WERI-Rb-1 (cell line): ENCODE measurements at regions not wholly inside any gene's neighbourhood (a gene's known extent, or its start where the extent isn't known, plus 50 kb on each side); places are given as distances from the start of the nearest gene placed in this dataset.

Experiments
- DNase-seq: peaks from one replicate; pipeline ENCODE4 v3.0.0-alpha.2; 2020
- H3K27ac ChIP-seq: fragments of 250-450 bp; sonication (Bioruptor Pico); 2 replicates; pipeline ENCODE4 v1.5.1; 2020; ENCODE audit warnings: mild to moderate bottlenecking, moderate library complexity
- H3K27me3 ChIP-seq: fragments of 250-450 bp; sonication (Bioruptor Pico); 2 replicates; pipeline ENCODE4 v1.5.1; 2021; ENCODE audit warnings: mild to moderate bottlenecking, low read depth, moderate library complexity; ENCODE audit not compliant: insufficient read depth, severe bottlenecking
- H3K36me3 ChIP-seq: fragments of 250-450 bp; sonication (Bioruptor Pico); 2 replicates; pipeline ENCODE4 v1.5.1; 2020; ENCODE audit warnings: mild to moderate bottlenecking, moderate library complexity
- H3K4me3 ChIP-seq: 2 replicates; pipeline ENCODE4 v1.5.1; 2011; ENCODE audit warnings: low read depth, mild to moderate bottlenecking, control low read depth, low read length
- H3K9me3 ChIP-seq: fragments of 250-450 bp; sonication (Bioruptor Pico); 2 replicates; pipeline ENCODE4 v1.5.1; 2021; ENCODE audit warnings: mild to moderate bottlenecking, moderate library complexity; ENCODE audit not compliant: severe bottlenecking
- TF ChIP-seq, protein P1 (sequence below): IDR thresholded peaks from 2 replicates; pipeline ENCODE4 v1.5.1; 2011; ENCODE audit warnings: low read depth, mild to moderate bottlenecking, control low read depth, inconsistent platforms, low read length

- TF ChIP-seq, protein P1, sequence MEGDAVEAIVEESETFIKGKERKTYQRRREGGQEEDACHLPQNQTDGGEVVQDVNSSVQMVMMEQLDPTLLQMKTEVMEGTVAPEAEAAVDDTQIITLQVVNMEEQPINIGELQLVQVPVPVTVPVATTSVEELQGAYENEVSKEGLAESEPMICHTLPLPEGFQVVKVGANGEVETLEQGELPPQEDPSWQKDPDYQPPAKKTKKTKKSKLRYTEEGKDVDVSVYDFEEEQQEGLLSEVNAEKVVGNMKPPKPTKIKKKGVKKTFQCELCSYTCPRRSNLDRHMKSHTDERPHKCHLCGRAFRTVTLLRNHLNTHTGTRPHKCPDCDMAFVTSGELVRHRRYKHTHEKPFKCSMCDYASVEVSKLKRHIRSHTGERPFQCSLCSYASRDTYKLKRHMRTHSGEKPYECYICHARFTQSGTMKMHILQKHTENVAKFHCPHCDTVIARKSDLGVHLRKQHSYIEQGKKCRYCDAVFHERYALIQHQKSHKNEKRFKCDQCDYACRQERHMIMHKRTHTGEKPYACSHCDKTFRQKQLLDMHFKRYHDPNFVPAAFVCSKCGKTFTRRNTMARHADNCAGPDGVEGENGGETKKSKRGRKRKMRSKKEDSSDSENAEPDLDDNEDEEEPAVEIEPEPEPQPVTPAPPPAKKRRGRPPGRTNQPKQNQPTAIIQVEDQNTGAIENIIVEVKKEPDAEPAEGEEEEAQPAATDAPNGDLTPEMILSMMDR = no peak
- DNase-seq = no peak
- Histone ChIP-seq H3K4me3 (no peak overlapping the region), H3K36me3 (no peaks in the 10 kb centered on the region), H3K27ac (no peak overlapping the region), H3K27me3 (no peaks in the 10 kb centered on the region), H3K9me3 (no peaks in the 10 kb centered on the region)
Observed at GRCh38 chr6:47372318-47372717, 62.6 kb upstream of the TNFRSF21 start.

DNA sequence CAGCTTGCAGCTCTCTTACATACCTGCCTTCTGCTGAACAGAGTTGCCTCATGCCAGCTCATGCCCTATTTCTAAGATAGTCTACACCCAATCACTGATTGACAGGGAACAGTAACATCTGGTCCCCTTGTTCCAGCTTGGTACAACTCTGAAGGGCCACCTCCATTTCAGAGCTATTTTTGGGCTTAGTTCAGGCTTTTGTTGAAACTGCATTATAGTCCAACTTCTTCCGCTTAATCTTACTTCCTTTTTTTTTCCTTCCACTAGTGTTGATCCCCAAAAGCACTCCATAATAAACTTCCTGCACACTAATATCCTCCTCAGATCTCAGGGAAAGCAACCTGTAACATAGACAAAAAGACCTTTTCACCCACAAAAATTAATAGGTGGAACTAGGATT, 65.7 kb upstream of the TNFRSF21 start:
- TF ChIP-seq, protein P1 = no peak
- no peak overlapping the region for H3K27ac ChIP-seq
- H3K36me3 ChIP-seq = no peaks in the 10 kb centered on the region
- no peak overlapping the region for H3K4me3 ChIP-seq
- H3K27me3 ChIP-seq = no peaks in the 10 kb centered on the region
- DNase-seq = no peak
- H3K9me3 ChIP-seq = no peaks in the 10 kb centered on the region

- no peaks in the 10 kb centered on the region for H3K36me3 ChIP-seq
- peak overlapping the region; percentile 80 for H3K27ac ChIP-seq
- peak overlapping the region; percentile 47 for H3K4me3 ChIP-seq
- H3K9me3 ChIP-seq = no peaks in the 10 kb centered on the region
- TF ChIP-seq, protein P1 = no peak
- DNase-seq = peak; percentile 86
- no peaks in the 10 kb centered on the region for H3K27me3 ChIP-seq
Observed at GRCh38 chr6:47376930-47377329, 67.2 kb upstream of the TNFRSF21 start.

DNA sequence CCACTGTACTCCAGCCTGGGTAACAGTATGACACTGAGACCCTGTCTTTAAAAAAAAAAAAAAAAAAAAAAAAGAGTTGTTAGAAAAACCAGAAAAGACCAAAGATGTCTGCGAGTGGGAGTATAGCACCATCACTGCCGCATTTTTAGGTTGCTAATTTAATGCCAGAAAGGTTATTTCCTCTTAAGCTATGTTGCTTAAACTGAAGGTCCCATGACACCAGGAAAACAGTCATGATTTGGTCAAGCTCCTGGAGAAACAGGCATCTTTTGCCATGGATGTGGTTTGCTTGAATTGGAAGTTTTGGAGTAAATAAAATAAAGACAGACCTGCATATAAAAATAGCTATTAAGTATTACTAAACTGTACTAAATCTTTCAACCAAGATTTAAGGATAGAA, 68.3 kb upstream of the TNFRSF21 start:
- Histone ChIP-seq H3K4me3 (no peak overlapping the region), H3K27me3 (no peaks in the 10 kb centered on the region), H3K36me3 (no peaks in the 10 kb centered on the region), H3K27ac (no peak overlapping the region), H3K9me3 (no peaks in the 10 kb centered on the region)
- TF ChIP-seq, protein P1 = no peak
- no peak for DNase-seq

GRCh38 chr6:47379328-47379727, 69.6 kb upstream of the TNFRSF21 start:
- H3K27me3 ChIP-seq = no peaks in the 10 kb centered on the region
- peaks cover 3% of the 10 kb centered on the region for H3K9me3 ChIP-seq
- no peaks in the 10 kb centered on the region for H3K36me3 ChIP-seq
- H3K27ac ChIP-seq = no peak overlapping the region
- H3K4me3 ChIP-seq = no peak overlapping the region
- TF ChIP-seq, protein P1 = no peak
- DNase-seq = no peak

GRCh38 chr6:47380251-47380650, 70.5 kb upstream of the TNFRSF21 start:
- H3K9me3 ChIP-seq = peaks cover 3% of the 10 kb centered on the region
- no peak overlapping the region for H3K4me3 ChIP-seq
- H3K27me3 ChIP-seq = no peaks in the 10 kb centered on the region
- no peaks in the 10 kb centered on the region for H3K36me3 ChIP-seq
- no peak overlapping the region for H3K27ac ChIP-seq
- TF ChIP-seq, protein P1 = no peak
- DNase-seq = no peak
